GM10266 (cell line): ENCODE measurements at regions not wholly inside any gene's neighbourhood (a gene's known extent, or its start where the extent isn't known, plus 50 kb on each side); places are given as distances from the start of the nearest gene placed in this dataset.

Experiments
- DNase-seq: peaks from one replicate; pipeline ENCODE4 v3.0.0; 2012; ENCODE audit errors: extremely low spot score
- CTCF ChIP-seq: IDR thresholded peaks from 2 replicates; pipeline ENCODE4 v1.5.1; 2012; ENCODE audit warnings: mild to moderate bottlenecking, low read depth; ENCODE audit not compliant: control insufficient read depth, insufficient read depth; ENCODE audit errors: missing control alignments

- TF ChIP-seq CTCF: no peak
- no peak for DNase-seq
Measured at GRCh38 chr13:34224877-34225276, 406.9 kb downstream of the RFC3 start.

- DNase-seq: no peak
- no peak for TF ChIP-seq CTCF
Measured at GRCh38 chr13:34230271-34230670, 412.3 kb downstream of the RFC3 start.

- TF ChIP-seq CTCF: no peak
- DNase-seq: no peak
Measured at GRCh38 chr13:34241332-34241731, 423.4 kb downstream of the RFC3 start.

- no peak for TF ChIP-seq CTCF
- DNase-seq: no peak
Measured at GRCh38 chr13:34243403-34243802, 425.5 kb downstream of the RFC3 start.

- no peak for DNase-seq
- no peak for TF ChIP-seq CTCF
Measured at GRCh38 chr13:34246511-34246910, 428.6 kb downstream of the RFC3 start.

GRCh38 chr13:34247596-34247995, 429.6 kb downstream of the RFC3 start:
- no peak for TF ChIP-seq CTCF
- no peak for DNase-seq

- DNase-seq: no peak
- TF ChIP-seq CTCF: no peak
Measured at GRCh38 chr13:34249546-34250039, 431.6 kb downstream of the RFC3 start.
